Body of pancreas (tissue), 4 donors: ENCODE measurements at regions not wholly inside any gene's neighbourhood (a gene's known extent, or its start where the extent isn't known, plus 50 kb on each side); places are given as distances from the start of the nearest gene placed in this dataset.
"Not testable (repeated sequence)": the region's sequence is repeated elsewhere in the genome, so short reads cannot be mapped to it uniquely, and the experiment has no call there.

ENCODE experiments used
- ATAC-seq: fragments of 150-250 bp; one replicate; pipeline ENCODE4 v1.9.1; 2016
- DNase-seq, 4 donors: peaks; one replicate each; pipeline ENCODE4 v3.0.0-alpha.2; 2019
- H3K27ac ChIP-seq, 4 donors: fragments of 200-600 bp; sonication (generic); 1 replicate in 3 of 4; 2 replicates in 1 of 4; pipeline versions ENCODE4 v1.5.1 to v1.6.1; 2016 to 2019; ENCODE audit warnings: mild to moderate bottlenecking in 1 of 4, mixed read lengths in 1 of 4, moderate library complexity in 1 of 4
- H3K27me3 ChIP-seq, 2 donors: fragments of 200-600 bp; sonication (generic); one replicate each; pipeline ENCODE4 v1.6.0; 2016; ENCODE audit warnings: mild to moderate bottlenecking in 1 of 2
- H3K36me3 ChIP-seq, 2 donors: fragments of 200-600 bp; sonication (generic); replicated peaks in 1 of 2; 2 replicates each; pipeline ENCODE4 v1.5.1; 2016; ENCODE audit warnings: low read depth in 2 of 2; ENCODE audit not compliant: insufficient read depth in 1 of 2
- H3K4me1 ChIP-seq: fragments of 200-600 bp; sonication (generic); one replicate; pipeline ENCODE4 v1.6.0; 2016
- H3K4me3 ChIP-seq, 2 donors: fragments of 200-600 bp; sonication (generic); 1 replicate in 1 of 2; 2 replicates in 1 of 2; pipeline ENCODE4 v1.5.1; 2016 to 2019
- H3K9me3 ChIP-seq, 3 donors: fragments of 200-600 bp; sonication (generic); 1 replicate in 2 of 3; 2 replicates in 1 of 3; pipeline ENCODE4 v1.5.1; 2016
- POLR2A ChIP-seq, 3 donors: fragments of 450-650 bp; IDR thresholded peaks; one replicate each; pipeline ENCODE4 v1.6.1; 2016; ENCODE audit warnings: antibody characterized with exemption in 3 of 3, mild to moderate bottlenecking in 2 of 3
- WGBS, 2 donors: methylation state at CpG; one replicate each; pipeline ENCODE4 v1.1.5; 2017; 5-methylcytosine and 5-hydroxymethylcytosine counted together
- intact Hi-C: fragments of 100-400 bp; cut with DNase I; formaldehyde crosslinking; loops from one replicate; pipeline ENCODE4 v1.15.1; 2023
- TF ChIP-seq, protein P1 (sequence below), 7 experiments: fragments of 450-650 bp in 4 of 7; fragments of 200-600 bp in 3 of 7; sonication (generic) in 3 of 7; IDR thresholded peaks; one replicate each; pipeline ENCODE4 v1.5.1; 2016 to 2019; ENCODE audit warnings: antibody characterized with exemption in 7 of 7

DNA sequence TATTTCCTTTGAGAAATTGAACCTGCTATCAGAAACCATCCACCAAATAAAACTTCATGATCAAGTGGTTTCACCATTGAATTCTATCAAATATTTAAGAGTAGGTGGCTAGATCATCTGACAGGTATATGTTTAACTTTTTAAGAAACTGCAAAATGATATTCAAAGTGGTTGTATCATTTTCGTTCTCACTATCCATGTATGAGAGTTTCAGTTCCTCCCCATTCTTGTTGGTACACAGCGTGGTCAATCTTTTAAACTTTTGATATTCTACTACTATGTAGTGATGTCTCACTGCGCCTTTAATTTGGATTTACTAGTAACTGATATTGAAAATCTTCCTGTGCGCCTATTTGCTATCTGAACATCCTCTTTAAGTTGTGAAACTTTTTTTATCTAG lies 163.7 kb downstream of the CYB561 start:
- Histone ChIP-seq H3K9me3 (peaks cover 0 to 7% (median 0%) of the 10 kb centered on the region in 3 donors), H3K4me1 (no peaks in the 10 kb centered on the region), H3K27me3 (no peaks in the 10 kb centered on the region), H3K36me3 (no peaks in the 10 kb centered on the region), H3K27ac (no peak overlapping the region), H3K4me3 (no peak overlapping the region)
- ATAC-seq (no peak), DNase-seq (no peak)
- intact Hi-C loops, result no loop called here
- 87 to 93% methylated on average over 4 of the region's 4 CpGs for WGBS, 2 donors
- no peak for TF ChIP-seq POLR2A (IDR thresholded peaks at IDR 0.05)
- TF ChIP-seq, protein P1, sequence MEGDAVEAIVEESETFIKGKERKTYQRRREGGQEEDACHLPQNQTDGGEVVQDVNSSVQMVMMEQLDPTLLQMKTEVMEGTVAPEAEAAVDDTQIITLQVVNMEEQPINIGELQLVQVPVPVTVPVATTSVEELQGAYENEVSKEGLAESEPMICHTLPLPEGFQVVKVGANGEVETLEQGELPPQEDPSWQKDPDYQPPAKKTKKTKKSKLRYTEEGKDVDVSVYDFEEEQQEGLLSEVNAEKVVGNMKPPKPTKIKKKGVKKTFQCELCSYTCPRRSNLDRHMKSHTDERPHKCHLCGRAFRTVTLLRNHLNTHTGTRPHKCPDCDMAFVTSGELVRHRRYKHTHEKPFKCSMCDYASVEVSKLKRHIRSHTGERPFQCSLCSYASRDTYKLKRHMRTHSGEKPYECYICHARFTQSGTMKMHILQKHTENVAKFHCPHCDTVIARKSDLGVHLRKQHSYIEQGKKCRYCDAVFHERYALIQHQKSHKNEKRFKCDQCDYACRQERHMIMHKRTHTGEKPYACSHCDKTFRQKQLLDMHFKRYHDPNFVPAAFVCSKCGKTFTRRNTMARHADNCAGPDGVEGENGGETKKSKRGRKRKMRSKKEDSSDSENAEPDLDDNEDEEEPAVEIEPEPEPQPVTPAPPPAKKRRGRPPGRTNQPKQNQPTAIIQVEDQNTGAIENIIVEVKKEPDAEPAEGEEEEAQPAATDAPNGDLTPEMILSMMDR (IDR thresholded peaks at IDR 0.05), result no peak

DNA sequence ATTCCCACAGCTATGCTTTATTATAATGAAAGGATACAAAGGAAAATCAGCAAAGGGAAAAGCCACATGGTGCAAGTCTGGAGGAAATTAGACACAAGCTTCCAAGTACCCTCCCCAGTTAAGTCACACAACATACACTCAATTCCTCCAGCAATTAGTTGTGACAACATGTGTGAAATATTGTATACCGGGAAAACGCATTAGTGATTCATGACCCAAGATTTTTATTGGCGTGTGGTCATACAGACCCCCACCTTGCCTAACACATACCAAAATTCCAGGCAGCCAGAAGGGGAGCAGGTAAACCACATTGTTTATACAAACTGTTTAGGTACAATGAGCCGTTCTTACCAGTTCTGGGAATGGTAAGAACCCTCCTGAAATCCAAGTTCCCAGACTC lies 160.6 kb downstream of the CYB561 start:
- Histone ChIP-seq H3K4me3 (no peak overlapping the region), H3K27me3 (no peaks in the 10 kb centered on the region), H3K27ac (no peak overlapping the region), H3K9me3 (peaks cover 0 to 7% (median 0%) of the 10 kb centered on the region in 3 donors), H3K36me3 (no peaks in the 10 kb centered on the region), H3K4me1 (no peaks in the 10 kb centered on the region)
- TF ChIP-seq, protein P1 (IDR thresholded peaks at IDR 0.05), result no peak
- TF ChIP-seq POLR2A (IDR thresholded peaks at IDR 0.05), result no peak
- intact Hi-C loops, result no loop called here
- no peak for ATAC-seq
- DNase-seq, result no peak
- WGBS, 2 donors, result 88 to 93% methylated on average over 4 of the region's 4 CpGs

DNA sequence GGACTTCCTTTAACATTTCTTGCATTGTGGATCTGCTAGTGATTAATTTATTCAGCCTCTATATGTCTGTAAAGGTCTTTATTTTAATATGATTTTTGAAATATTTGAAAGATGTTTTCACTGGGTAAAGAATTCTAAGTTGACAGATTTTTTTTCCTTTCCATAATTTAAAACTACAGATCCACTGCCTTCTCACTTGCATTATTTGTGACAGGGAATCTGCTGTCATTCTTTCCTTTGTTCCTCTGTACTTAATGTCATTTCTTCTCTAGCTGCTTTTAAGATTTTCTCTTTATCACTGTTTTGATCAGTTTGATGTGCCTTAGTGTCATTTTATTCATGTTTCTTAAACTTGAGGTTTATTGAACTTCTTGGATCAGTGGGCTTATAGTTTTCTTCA lies 159.9 kb downstream of the CYB561 start:
- DNase-seq (no peak), ATAC-seq (no peak)
- Histone ChIP-seq H3K9me3 (peaks cover 0 to 7% (median 0%) of the 10 kb centered on the region in 3 donors), H3K4me3 (no peak overlapping the region), H3K4me1 (no peaks in the 10 kb centered on the region), H3K27ac (no peak overlapping the region), H3K36me3 (no peaks in the 10 kb centered on the region), H3K27me3 (no peaks in the 10 kb centered on the region)
- no peak for TF ChIP-seq POLR2A (IDR thresholded peaks at IDR 0.05)
- TF ChIP-seq, protein P1 (IDR thresholded peaks at IDR 0.05), result no peak
- intact Hi-C loops, result no loop called here

DNA sequence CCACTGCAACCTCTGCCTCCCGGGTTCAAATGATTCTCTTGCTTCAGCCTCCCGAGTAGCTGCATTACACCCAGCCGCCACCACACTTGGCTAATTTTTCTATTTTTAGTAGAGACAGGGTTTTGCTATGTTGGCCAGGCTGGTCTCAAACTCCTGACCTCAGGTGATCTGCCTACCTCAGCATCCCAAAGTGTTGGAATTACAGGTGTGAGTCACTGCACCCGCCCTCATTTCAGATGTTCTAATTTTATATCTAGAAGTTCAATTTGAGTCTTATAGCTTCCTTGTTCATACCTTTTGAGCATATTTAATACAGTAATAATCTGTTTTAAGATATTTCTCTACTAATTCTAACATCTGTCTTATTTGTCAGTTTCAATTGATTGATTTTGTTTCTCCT lies 159.1 kb downstream of the CYB561 start:
- H3K4me1 ChIP-seq, intact Hi-C loops, H3K9me3 ChIP-seq, H3K36me3 ChIP-seq, H3K27me3 ChIP-seq, H3K27ac ChIP-seq, H3K4me3 ChIP-seq, ATAC-seq, DNase-seq: not testable (repeated sequence)
- WGBS, 2 donors, result 96% methylated on average over 4 of the region's 4 CpGs

DNA sequence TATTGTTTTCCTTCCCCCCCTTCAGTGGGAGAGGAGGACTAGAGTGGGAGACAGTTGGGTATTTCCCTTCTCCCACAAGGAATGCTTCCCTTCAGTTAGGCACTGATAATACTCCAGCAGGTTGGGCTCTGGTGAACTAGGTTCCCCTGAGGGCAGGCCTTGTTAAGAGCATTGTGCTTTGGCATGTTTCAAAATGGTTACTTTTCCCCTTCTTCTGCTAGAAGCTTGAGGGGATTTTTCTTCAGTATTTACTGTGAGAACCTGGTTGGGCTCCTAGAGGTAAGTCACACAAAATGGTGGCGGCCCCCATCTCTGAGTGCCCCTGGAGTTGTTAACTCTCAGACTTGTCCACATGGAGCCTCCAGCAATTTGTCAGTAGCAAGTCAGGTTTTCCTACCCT lies 156.2 kb downstream of the CYB561 start:
- no peak for TF ChIP-seq POLR2A (IDR thresholded peaks at IDR 0.05)
- TF ChIP-seq, protein P1 (IDR thresholded peaks at IDR 0.05), result no peak
- ATAC-seq (no peak), DNase-seq (no peak)
- intact Hi-C loops, result no loop called here
- no peaks in the 10 kb centered on the region for H3K4me1 ChIP-seq
- no peaks in the 10 kb centered on the region for H3K36me3 ChIP-seq
- no peak overlapping the region for H3K27ac ChIP-seq
- no peak overlapping the region for H3K4me3 ChIP-seq
- no peaks in the 10 kb centered on the region for H3K27me3 ChIP-seq
- WGBS, 2 donors, result 100% methylated on average over 1 of the region's 1 CpG
- peaks cover 0 to 7% (median 0%) of the 10 kb centered on the region in 3 donors for H3K9me3 ChIP-seq
